ENCODE measurements at regions not wholly inside any gene's neighbourhood (a gene's known extent, or its start where the extent isn't known, plus 50 kb on each side); places are given as distances from the start of the nearest gene placed in this dataset.

- TF ChIP-seq ARNTL (CRISPR knock-in tag; IDR thresholded peaks at IDR 0.05; ENCODE audit: borderline replicate concordance, low read depth) (no peak), SNAI2 (CRISPR knock-in tag; IDR thresholded peaks at IDR 0.05) (no peak)
Observed at GRCh38 chr2:134146161-134146560, 107.7 kb upstream of the MGAT5 start.

All from SK-N-SH treated with all-trans-retinoic acid at 6 μM for 48 hours (cell line).